Smooth muscle cell (in vitro differentiated cells): ENCODE measurements at regions not wholly inside any gene's neighbourhood (a gene's known extent, or its start where the extent isn't known, plus 50 kb on each side); places are given as distances from the start of the nearest gene placed in this dataset.

Experiments
- DNase-seq: peaks from one replicate; lab custom pipeline; 2025; ENCODE audit not compliant: unreplicated experiment; lab: John Stamatoyannopoulos, UW
- H2AFZ ChIP-seq: fragments of 200-600 bp; sonication (generic); 2 replicates; pipeline ENCODE4 v1.6.0; 2016; ENCODE audit warnings: antibody characterized with exemption, low read depth, mild to moderate bottlenecking
- H3F3A ChIP-seq: fragments of 200-600 bp; sonication (generic); 2 replicates; pipeline ENCODE4 v1.6.0; 2017; ENCODE audit warnings: antibody characterized with exemption, low read depth
- H3K27ac ChIP-seq: fragments of 200-600 bp; sonication (generic); 2 replicates; pipeline ENCODE4 v1.5.1; 2016; ENCODE audit warnings: low read depth, mild to moderate bottlenecking
- H3K27me3 ChIP-seq: fragments of 200-600 bp; sonication (generic); 2 replicates; pipeline ENCODE4 v1.6.1; 2016; ENCODE audit warnings: low read depth, mild to moderate bottlenecking
- H3K36me3 ChIP-seq: fragments of 200-600 bp; sonication (generic); 2 replicates; pipeline ENCODE4 v1.5.1; 2016; ENCODE audit warnings: low read depth
- H3K4me1 ChIP-seq: fragments of 200-600 bp; sonication (generic); 2 replicates; pipeline ENCODE4 v1.5.1; 2016; ENCODE audit warnings: low read depth
- H3K4me2 ChIP-seq: fragments of 200-600 bp; sonication (generic); 2 replicates; pipeline ENCODE4 v1.6.0; 2016; ENCODE audit warnings: mild to moderate bottlenecking
- H3K4me3 ChIP-seq: fragments of 200-600 bp; sonication (generic); 2 replicates; pipeline ENCODE4 v1.5.1; 2016; ENCODE audit warnings: mild to moderate bottlenecking
- H3K79me2 ChIP-seq: fragments of 200-600 bp; sonication (generic); 2 replicates; pipeline ENCODE4 v1.6.0; 2016; ENCODE audit warnings: low read depth, mild to moderate bottlenecking
- H3K9ac ChIP-seq: fragments of 200-600 bp; sonication (generic); 2 replicates; pipeline ENCODE4 v1.6.0; 2016; ENCODE audit warnings: low read depth
- H3K9me3 ChIP-seq: fragments of 200-600 bp; sonication (generic); replicated peaks from 2 replicates; pipeline ENCODE4 v1.5.1; 2016; ENCODE audit warnings: low read depth
- H4K20me1 ChIP-seq: fragments of 200-600 bp; sonication (generic); 2 replicates; pipeline ENCODE4 v1.6.0; 2016; ENCODE audit warnings: low read depth
- WGBS: methylation state at CpG from one replicate; pipeline ENCODE4 v1.1.7; 2016; ENCODE audit warnings: low lambda C conversion rate; 5-methylcytosine and 5-hydroxymethylcytosine counted together
- TF ChIP-seq, protein P1 (sequence below): fragments of 200-600 bp; sonication (generic); IDR thresholded peaks from 2 replicates; pipeline ENCODE4 v1.5.1; 2017; ENCODE audit warnings: borderline replicate concordance, mild to moderate bottlenecking, antibody characterized with exemption; ENCODE audit not compliant: insufficient read depth, poor library complexity, severe bottlenecking

DNA sequence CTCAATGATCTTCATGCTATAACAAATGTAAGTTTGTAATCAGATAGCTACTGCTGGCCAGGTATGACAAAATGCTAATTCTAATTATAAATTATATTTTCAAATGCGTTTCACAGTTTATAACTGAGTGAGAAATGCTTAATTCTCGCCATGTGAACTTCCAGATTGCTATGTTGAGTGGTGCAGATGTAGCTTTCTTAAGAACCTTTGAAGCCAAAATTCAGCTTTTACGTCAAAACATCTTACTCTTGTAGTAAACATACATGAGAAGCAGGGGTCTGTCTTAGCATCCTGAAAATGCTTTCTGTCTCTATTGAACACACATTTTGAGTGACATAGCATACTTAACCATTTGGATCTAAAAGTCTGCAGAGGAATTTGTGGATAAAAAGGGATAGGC, 176.5 kb upstream of the PRICKLE1 start:
- DNase-seq: no peak
- Histone ChIP-seq H2AFZ (no peak overlapping the region), H3K4me2 (no peak overlapping the region), H3K27me3 (no peaks in the 10 kb centered on the region), H3K9ac (no peak overlapping the region), H4K20me1 (no peaks in the 10 kb centered on the region), H3K9me3 (no peaks in the 10 kb centered on the region), H3K79me2 (no peaks in the 10 kb centered on the region), H3K4me3 (no peak overlapping the region), H3K27ac (no peak overlapping the region), H3K36me3 (no peaks in the 10 kb centered on the region), H3K4me1 (no peaks in the 10 kb centered on the region), H3F3A (no peaks in the 10 kb centered on the region)
- WGBS: 94% methylated on average over 3 of the region's 3 CpGs
- TF ChIP-seq, protein P1, sequence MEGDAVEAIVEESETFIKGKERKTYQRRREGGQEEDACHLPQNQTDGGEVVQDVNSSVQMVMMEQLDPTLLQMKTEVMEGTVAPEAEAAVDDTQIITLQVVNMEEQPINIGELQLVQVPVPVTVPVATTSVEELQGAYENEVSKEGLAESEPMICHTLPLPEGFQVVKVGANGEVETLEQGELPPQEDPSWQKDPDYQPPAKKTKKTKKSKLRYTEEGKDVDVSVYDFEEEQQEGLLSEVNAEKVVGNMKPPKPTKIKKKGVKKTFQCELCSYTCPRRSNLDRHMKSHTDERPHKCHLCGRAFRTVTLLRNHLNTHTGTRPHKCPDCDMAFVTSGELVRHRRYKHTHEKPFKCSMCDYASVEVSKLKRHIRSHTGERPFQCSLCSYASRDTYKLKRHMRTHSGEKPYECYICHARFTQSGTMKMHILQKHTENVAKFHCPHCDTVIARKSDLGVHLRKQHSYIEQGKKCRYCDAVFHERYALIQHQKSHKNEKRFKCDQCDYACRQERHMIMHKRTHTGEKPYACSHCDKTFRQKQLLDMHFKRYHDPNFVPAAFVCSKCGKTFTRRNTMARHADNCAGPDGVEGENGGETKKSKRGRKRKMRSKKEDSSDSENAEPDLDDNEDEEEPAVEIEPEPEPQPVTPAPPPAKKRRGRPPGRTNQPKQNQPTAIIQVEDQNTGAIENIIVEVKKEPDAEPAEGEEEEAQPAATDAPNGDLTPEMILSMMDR: no peak

DNA sequence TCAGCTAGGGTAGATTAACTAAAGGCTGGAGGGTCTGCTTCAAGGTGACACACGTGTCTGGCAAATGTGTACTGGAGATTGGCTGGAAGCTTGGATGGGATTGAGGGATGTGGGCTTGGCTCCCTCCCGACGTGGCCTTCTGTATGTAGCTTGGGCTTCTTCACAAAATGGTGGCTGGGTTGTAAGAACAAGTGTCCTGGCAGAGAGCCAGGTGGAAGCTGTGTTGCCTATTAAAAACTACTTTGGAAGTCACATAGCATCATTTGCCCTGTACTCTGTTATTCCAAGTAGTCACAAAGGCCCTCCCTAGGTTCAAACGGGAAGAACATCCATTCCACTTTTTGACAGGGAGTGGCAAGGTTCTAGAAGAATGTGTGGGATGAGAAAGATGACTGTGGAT, 174.1 kb upstream of the PRICKLE1 start:
- WGBS: 97% methylated on average over 4 of the region's 4 CpGs
- peaks cover 2% of the 10 kb centered on the region for H3K4me1 ChIP-seq
- H3F3A ChIP-seq: peaks cover 4% of the 10 kb centered on the region
- H3K4me2 ChIP-seq: no peak overlapping the region
- DNase-seq: no peak
- H3K9me3 ChIP-seq: no peaks in the 10 kb centered on the region
- no peaks in the 10 kb centered on the region for H4K20me1 ChIP-seq
- H3K36me3 ChIP-seq: no peaks in the 10 kb centered on the region
- no peak overlapping the region for H3K9ac ChIP-seq
- no peak overlapping the region for H3K27ac ChIP-seq
- no peaks in the 10 kb centered on the region for H3K79me2 ChIP-seq
- no peak overlapping the region for H3K4me3 ChIP-seq
- no peaks in the 10 kb centered on the region for H3K27me3 ChIP-seq
- TF ChIP-seq, protein P1: no peak
- H2AFZ ChIP-seq: no peak overlapping the region

DNA sequence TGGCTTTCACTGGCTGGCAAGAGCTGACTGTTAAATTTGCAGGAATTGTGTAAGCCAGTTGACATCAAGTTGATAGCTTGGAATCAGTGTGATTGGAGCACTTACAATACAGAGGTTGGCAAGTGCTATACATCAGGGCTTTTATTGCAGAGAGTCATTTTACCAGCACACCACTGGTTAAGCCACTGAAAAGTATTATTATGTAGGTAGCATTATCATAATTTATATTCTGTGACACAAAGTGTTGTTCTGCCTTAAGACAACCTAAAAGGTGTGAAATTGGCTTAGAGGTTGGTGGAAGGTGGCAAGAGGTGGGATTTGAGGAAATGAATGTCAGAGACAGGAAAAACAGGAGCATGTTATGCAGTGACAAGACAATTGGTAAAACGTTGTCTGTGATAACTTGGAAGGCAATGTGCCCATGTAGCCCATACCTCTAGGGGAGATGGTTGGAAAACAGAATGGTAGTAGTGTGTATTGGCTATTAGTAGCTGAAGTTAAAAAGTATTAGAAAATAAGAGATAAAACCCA, 172.9 kb upstream of the PRICKLE1 start:
- Histone ChIP-seq H3F3A (peaks cover 9% of the 10 kb centered on the region), H3K27me3 (no peaks in the 10 kb centered on the region), H3K9me3 (no peaks in the 10 kb centered on the region), H3K27ac (no peak overlapping the region), H4K20me1 (no peaks in the 10 kb centered on the region), H3K4me1 (peaks cover 14% of the 10 kb centered on the region), H3K4me3 (no peak overlapping the region), H3K79me2 (no peaks in the 10 kb centered on the region), H3K4me2 (no peak overlapping the region), H3K9ac (no peak overlapping the region), H2AFZ (no peak overlapping the region), H3K36me3 (no peaks in the 10 kb centered on the region)
- 57% methylated on average over 1 of the region's 1 CpG for WGBS
- TF ChIP-seq, protein P1: no peak
- no peak for DNase-seq

DNA sequence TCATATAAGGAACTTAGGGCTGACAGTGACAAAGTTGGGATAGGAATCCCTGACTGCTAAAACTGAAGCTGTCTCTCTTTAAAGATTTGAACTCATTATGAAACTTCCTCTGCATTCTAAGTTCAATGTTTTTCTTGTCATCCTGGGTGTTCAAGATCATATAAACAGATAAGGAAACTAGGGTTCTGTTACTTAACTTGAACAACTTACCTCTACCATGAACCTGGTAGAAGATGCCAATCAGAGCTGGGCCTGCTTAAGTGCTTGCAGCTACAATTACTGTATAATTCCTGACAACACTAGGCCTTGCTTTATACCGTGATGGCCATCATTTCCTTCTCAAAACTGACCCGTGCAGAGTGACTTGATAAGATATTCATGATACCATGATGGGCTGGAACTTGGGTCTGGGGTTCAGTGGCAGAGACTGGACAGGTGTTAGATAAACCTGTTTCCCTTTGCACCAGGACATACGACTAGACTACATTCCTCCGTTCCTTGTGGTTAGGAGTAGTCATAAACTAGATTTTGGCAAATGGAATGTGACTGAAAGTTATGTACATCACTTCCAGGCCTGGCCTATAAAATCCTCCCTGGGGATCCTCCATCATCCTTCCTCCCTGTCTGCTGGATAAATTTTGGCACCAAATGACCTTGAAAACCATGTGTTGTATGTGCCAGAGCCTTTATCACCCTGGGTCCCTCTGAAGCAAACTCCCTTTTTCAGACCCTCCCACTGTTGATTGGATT, 172.2 kb upstream of the PRICKLE1 start:
- H3K9ac ChIP-seq: no peak overlapping the region
- TF ChIP-seq, protein P1: no peak
- WGBS: 52% methylated on average over 4 of the region's 4 CpGs
- no peaks in the 10 kb centered on the region for H3K9me3 ChIP-seq
- H3K4me2 ChIP-seq: no peak overlapping the region
- no peak overlapping the region for H3K27ac ChIP-seq
- no peak overlapping the region for H2AFZ ChIP-seq
- H3F3A ChIP-seq: peaks cover 9% of the 10 kb centered on the region
- peaks cover 21% of the 10 kb centered on the region for H3K4me1 ChIP-seq
- no peak for DNase-seq
- H3K4me3 ChIP-seq: no peak overlapping the region
- no peaks in the 10 kb centered on the region for H3K27me3 ChIP-seq
- H3K79me2 ChIP-seq: no peaks in the 10 kb centered on the region
- no peaks in the 10 kb centered on the region for H3K36me3 ChIP-seq
- no peaks in the 10 kb centered on the region for H4K20me1 ChIP-seq
